Cerebellar nuclear complex (tissue), 1 donor: ENCODE measurements at regions not wholly inside any gene's neighbourhood (a gene's known extent, or its start where the extent isn't known, plus 50 kb on each side); places are given as distances from the start of the nearest gene placed in this dataset.

Experiments used
- DNase-seq, 2 experiments: peaks; one replicate each; lab custom pipeline; 2025; lab: John Stamatoyannopoulos, UW

DNA sequence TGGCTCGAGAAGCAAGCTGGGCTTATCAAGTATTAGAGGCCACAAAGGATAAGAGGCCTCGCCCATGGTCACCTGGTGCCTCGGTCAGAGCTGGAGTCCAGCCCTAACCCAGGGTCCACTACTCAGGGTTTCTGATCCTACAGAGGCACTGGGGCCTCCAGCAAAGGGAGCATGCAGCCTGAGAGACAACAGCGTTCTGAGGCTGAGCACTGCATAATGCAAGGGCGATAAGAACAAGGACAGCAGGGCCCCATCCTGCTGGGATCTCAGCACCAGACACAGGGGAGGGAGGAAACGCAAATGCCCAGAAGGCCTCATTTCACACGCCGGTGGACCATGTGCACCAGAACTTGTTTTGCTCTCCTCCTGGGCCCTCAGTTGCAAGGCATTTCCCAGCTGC, 63.0 kb downstream of the C5orf15 start:
- DNase-seq: no peak

DNA sequence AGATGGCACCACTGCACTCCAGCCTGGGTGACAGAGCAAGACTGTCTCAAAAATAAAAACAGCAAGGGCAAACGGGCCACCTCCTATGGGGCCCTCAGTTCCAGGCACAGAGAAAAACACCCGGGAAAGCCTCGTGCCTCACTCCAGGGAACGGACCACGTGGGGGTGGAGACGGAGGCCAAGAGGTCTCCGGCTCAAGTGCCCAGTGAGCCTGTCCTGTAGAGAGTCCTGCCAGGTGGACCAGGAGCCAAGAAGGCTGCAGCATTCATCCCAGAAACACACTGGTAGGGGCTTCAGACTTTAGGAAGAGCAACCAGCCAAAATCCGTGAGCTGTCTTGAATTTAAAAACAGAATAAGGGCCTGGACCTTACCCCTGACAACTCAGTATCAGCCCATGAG, 63.8 kb downstream of the C5orf15 start:
- no peak for DNase-seq

DNA sequence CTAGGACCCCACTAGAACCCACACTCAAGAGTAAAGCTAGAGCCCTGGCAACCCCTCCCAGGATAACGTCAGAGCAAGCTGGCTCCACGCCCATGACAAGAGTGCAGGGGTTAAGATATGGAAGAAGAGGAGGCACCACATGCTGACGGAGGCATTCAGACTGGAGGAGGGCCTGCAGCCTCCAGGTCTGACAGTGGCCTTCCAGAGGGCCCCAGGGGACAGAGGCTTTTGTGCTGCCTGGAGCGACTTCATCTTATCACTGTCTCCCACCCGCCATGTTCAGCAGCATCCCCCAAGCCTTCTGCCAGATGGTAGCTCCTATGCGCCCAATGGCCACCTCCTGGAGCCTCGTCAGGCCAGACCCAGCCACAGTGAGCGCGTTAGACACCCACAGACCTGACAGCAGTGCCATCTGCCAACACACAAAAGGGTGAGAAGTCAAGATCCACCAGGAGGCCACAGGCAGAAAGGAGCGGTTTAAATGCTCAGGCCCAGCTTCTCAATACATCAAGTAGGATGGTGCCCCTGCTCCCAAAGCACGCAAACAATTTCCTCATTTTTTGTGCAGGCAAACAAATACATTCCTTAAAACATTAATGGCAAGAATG, 65.8 kb downstream of the C5orf15 start:
- DNase-seq: no peak

DNA sequence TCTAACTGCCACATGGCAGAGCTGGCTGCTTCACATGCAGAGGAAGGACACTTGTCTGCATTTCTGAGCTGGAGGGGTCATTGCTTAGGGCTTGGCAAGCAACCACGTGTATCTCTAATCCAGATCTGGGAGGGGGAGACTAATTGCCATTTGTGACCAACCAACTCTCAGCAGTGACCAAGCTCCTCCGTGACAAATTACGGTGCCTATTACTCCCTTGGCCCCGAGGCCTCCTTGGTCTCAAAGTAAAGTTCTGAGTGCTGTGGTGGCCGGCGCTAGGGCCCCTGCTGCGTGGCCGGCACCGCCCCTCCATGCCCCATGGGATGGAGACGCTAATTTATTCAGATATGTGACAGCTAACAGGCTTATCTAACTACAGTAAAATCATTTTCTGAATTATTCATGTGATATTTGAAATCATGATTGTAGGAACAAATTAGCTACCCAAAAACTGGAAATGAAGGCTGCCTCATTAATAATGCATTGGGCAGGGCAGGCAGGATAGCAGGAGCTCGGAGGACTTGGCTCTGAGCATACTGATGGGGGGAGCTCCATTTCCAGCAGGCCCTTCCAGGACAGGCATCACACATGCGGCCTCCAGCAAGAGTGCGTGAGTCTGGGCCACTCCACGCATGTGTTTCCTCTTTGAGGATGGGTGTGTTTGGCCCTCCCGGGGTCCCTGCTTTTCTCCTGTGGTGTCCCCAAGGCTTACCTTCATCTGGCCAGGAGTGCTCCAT, 67.7 kb downstream of the C5orf15 start:
- DNase-seq: no peak

DNA sequence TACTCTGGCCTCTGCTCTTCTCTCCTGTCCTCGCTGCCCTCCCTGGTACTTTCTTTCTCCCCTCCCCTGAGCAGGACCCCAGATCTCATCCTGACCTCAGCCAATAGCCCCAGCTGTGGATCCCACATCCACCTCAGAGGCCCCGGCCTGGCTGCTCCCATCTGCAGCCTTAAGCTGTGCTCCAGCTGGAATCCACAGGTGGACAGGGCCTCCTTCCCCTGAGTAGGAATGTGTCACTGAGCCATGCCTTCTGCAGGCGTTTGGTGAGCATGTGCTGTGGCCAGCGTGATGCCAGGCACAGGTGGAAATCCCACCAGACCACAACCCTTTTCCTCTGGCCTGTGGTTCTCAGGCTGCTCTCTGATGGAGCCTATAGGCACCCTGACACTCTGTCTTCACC, 68.9 kb downstream of the C5orf15 start:
- DNase-seq: no peak

DNA sequence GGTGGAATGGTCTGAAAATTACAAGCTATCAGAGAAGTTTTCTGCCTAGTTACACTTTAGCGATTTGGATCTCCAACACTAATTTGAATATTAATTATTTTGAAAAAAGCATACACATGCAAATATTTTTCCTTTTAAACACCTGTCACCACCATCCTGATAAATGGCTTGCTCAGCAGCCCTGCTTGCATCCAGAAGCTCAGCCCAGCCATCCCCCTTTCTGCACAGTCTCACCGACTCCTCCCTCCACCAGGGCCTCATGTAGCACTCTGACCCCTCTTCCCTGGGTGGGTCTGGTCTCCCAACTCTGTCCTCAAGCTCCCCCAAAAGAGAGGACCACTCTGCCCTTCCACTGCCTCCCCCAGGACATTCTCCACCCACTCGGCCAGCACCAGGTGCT, 70.0 kb downstream of the C5orf15 start:
- no peak for DNase-seq

DNA sequence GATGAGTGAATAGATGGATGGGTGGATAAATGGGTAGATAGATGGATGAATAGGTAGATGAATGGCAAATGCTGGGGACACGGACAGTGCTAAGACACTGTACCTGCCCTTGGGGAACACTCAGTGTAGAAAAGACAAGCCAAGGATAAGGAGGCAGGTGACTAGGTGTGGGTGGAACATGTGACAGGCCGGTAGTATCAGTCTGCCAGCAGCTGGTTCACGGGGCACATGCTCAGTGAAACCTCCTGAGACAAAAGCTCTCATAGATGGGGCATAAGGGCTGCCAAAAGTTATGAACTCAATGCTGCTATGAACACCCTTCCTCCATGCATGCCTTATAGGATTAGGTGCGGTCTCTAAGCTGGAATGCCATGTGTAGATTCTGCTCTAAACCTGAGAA, 71.0 kb downstream of the C5orf15 start:
- no peak for DNase-seq

DNA sequence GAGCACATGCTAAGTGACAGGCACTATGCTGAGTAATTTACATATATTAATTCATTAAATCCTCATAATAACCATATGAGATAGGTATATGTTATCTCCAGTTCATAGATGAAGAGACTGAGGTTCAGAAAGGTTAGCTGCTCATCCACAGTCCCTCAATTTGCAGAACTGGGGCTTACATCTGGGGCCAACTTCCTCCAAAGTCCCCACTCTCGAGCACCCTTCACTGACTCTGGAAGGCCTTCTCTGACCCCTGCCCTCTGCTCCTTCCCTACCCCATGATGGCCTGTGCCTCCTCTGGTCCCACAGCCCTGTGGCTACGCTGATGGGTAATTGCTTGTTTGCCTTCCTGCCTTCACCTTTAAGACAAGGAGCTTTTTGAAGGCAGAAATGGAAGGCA, 71.6 kb downstream of the C5orf15 start:
- no peak for DNase-seq

DNA sequence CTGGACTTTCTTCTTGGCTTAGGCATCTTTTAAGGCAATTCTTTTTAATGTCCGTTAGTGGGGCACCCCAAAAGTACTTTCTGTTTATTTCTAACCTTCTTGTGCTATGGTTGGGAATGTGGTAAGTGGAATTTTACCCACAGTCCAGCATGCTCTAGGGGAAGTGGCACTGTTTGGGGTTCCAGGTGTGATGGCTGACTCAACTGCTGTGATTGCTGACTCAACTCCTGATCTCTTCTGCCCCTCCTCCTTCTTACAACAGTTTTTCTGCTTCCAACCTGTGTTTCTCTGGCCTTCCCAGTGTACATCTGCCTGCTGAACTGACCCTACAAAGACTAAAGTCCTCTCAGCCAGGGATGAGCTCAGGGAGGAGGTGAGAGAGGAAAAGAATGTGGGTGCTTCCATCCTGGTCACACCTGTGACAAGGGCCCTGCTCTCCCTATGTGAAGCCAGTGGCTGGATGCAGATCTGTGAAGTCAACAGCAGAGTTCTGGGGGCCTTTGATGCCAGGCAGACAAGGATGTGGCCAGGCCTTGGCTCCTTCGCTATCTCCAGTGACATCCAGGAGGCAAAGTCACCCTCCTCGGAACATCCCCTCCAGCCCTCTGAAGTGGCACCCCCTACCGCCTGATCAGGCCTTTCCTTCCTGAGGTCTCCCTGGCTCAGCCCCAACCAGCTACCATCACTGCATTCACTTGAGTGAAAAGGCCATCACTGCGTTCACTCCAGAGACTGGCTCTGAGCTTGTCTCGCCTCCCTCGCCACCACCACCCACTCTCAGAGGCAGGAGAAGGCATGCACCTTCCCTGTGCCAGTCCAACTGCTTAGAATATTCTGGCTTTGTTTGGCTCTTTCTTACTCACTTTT, 72.2 kb downstream of the C5orf15 start:
- DNase-seq: no peak

DNA sequence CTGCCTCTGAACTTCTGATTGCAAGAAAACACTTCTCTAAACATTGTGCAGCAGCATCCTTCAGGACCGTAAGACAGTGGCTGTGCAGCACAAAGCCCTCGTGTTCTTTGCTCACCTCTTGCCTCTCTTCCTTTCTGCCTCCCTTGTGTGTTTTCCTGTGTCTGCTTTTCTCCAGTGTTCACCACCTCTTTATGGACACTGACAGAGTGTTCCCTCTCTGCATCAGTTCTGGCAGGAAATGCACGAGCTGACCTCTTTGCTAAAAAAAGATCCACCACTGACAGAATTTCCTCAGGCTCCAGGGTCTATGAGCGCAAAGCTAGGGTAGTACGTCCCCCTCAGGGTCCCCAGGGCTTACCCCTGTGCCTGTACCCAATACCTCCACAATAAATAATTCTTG, 74.3 kb downstream of the C5orf15 start:
- DNase-seq: no peak

DNA sequence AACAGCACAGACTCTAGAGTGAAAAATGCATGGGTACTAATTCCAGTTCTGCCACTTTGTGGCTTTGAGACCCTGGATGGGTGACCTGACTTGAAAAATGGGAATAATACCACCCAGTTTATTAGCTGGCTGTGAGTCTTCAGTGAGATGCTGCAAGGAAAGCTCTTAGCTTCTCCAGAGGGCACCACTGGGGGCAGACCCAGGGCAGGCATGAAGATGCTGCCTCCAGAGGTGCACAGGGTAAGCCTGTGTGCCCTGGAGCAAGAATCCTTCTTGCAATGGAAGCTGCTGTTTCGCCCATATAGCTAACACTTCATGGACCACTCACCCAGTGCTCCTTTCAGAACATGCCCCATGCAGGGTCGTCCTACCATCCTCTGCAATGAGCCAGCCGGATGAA, 75.7 kb downstream of the C5orf15 start:
- no peak for DNase-seq

DNA sequence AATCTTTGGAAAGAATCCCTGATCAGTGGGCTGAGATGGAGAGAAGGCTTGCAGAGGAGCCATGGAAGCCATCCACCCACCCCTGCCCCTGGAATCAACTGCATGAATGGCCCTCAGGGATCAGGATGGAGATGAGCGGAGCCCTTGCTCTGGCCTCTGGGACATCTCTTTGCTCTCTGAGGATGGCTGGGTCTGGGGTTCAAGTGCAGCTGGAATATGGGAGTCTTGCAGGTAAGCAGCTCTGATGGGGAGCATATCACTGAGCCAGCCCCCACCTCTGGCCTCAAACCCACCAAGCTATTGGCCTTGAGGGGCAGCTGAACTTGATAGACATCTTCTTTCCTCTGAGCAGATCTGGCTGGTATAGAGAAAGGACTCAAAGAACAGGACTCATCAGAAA, 76.1 kb downstream of the C5orf15 start:
- DNase-seq: no peak

DNA sequence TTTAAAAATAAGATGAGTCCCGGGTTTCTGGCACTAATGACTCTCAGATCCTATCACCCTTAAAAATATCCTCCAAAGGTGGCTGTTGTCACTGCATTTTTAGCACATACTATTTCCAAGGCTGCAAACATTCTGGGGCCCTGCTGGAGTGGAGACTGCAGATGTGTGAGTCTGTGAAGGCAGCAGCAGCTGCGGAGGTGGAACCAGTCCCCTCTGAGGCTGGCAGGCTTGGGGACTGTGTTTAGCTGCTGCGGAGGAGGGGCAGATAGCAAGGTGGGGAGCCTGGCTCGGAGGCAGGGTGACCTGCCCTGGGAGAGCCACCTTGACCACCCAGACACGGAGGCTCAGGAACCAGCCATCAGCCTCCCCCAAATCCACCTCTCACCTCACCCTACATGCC, 77.0 kb downstream of the C5orf15 start:
- no peak for DNase-seq

DNA sequence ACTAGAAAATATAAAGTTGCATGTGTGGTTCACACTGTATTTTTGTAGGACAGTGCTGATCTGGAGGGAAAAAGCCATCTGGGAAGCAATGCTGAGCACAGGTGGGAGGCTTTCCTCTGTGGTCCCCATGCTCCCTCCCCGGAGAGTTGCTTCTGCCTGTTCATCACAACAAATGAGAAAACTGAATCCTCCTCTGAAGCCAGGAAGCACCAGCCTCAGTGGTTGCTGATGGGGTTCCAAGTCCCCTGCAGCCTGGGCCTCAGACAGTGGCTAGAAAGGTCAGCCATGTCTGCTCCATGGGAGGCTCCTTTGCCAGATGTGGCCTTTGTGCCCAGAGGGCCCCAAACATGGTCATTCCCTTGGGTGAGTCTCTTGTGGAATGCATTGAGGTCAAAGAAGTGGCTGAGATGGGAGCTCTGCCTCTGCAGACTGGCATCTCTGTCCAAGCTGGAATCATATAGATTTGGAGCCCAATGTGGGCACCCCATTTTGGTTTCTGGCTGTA, 77.6 kb downstream of the C5orf15 start:
- no peak for DNase-seq

DNA sequence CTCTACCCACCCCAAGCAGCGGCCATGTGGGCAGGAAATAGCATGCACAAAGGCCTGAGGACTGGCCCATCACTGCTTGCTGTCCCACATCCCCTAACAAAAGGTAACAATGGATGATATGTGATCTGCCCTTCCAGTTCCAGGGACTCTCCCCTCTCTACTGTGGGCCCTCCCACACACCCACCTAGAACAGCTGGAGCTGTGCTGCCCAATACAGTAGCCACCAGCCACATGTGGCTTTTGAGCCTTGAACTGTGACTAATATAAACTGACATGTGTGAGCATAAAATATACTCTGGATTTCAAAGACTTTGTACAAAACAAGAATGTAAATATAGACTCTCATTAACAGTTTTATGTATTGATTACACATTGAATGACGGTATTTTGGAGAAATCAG, 78.1 kb downstream of the C5orf15 start:
- no peak for DNase-seq

DNA sequence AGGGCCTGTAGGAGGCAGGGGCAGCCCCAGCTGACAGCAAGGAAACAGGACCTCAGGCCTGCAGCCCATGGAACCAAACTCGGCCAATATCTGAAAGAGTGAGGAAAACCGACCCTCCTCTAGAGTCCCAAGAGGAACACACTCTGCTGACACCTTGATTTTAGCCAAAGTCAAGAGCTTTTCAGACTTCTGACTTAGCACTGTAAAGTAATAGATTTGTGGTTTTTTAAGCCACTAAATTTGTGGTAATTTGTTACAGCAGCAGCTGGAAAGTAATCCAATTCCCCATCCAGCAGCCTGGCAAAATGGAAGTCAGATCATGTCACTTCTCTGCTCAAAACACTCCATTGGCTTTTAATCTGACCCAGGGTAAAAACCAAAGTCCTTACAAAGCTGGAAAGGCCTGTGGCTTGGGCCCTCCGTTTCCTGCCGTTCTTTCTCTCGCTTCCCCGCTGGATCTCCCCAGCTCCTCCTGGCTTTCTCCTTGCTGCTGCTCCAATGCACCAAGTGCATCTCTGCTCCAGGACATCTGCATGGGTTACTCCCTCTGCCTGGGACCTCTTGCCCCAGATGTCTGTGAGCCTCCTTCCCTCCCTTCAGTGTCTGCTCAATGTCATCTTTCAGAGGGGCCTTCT, 79.0 kb downstream of the C5orf15 start:
- no peak for DNase-seq

DNA sequence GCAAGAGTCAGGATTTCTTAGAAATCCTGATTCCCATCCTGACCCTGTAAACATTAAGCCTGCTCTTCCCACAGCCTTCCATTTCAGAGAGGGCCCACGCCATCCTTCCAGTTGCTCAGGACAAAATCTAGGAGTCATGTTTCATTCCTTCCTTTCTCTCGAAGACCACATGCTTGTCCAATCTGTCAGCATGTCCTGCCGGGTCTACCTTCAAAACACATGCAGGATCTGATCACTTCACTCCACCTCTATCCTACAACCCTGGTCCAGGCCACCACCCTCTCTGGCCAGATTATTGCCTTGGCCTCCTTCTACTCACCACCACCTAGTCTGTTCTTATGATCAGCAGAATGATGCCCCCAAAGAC, 79.8 kb downstream of the C5orf15 start:
- no peak for DNase-seq

DNA sequence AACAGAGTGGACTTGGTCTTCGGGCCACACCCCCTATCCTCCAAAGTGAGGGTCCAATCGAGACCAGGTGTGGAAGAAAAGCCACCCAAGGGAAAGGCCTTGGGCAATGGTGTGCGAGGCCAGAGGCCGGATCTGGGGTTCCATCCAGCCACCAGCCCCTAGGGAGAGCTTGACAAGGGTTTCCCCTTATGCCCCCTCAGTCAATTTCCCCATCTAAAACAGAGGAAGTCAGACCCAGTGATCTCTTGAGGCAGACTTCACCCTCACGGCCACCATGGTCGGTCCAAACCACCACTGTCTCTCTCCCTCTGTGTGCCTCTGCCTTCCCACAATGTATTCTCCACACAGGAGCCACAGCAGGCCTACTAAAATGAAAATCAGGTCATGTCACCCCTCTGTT, 82.9 kb downstream of the C5orf15 start:
- no peak for DNase-seq

DNA sequence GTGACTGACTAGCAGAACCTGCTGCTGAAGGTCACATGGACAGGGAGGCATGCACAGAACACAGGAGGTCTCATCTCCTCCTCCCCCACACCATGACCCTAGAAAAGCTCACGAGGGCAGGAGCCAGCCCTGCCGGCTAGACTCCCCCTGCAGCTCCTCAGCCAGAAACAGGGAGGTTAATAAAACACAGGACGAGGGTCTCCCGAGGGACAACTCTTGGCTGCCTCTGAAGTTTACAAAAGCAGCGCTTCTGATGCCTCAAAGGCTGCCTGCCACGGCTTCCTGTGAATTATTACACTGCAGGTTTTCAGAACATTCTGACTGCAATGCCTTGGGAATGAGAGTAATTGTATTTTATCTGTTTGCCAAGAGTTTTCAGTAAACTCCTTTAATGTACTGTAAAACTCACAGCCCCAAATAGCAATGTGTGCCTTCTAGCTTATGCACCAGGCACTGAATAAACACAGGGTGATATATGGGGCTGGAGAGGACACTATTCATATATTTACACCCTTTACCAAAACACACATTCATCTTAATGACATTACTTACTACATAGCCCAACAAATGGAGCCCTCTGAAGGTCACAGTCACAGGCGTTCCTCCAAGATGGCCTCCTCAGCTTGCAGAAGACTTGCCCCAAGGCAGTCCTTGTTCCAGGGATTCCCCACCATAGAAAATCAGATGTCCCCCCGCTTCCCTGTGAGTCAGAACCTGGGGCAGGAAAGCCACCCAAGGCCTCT, 83.7 kb downstream of the C5orf15 start:
- no peak for DNase-seq

DNA sequence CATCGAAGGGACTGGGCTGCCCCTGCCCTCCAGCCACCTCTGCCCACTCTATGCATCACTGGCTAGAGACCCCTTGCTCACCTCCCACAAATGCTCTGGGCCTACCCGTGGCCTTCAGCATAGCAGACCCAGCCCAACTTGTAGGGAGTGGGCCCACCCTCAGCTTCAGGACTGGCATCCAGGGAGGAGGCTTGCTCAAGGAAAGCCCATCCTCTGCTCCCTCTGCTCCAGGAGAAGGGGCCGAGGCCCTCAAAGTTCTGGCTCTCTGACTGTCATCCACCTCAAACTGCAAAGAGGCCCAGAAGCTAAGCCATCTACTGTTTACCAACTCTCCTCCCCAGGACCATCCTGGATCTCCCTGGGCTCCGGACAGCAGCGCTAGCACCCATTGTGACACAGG, 84.5 kb downstream of the C5orf15 start:
- no peak for DNase-seq

DNA sequence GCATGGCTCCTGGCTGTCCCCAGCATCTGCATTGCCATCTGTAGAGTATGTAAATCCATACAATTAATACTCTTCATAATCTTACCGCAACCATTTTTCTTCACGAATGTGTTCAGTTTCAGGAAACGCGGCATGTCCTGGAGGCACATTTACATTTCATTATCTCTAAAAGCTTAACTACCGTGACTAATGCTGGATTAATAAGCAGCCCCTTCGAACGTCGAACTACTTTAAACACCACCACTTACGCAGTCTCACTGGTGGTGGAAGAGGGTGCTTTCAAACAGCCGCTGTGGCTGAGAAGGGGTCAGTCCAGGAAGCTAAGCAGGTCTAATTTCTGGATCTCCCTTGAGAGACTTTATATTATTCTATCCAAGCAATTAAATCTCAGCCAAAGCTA, 85.6 kb downstream of the C5orf15 start:
- DNase-seq: no peak

DNA sequence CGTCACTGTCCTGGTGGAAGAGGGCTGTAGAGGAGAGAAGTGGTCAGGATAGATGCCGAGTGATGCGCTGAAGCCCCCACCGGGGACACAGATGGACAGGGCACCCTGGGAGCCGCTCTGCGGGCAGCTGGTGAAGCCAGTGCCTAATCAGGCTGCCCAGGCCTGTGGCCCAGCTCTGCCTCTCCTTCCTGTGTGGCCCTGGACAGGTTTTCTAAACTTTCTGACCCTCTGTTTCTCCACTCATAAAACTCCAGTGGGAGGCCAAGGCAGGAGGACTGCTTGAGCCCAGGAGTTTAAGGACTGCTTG, 86.1 kb downstream of the C5orf15 start:
- DNase-seq: no peak
